Islet of Langerhans (tissue), 1 donor: ENCODE measurements at regions not wholly inside any gene's neighbourhood (a gene's known extent, or its start where the extent isn't known, plus 50 kb on each side); places are given as distances from the start of the nearest gene placed in this dataset.

Experiments used
- FAIRE-seq: peaks from one replicate; lab custom pipeline; 2011; peaks lifted over from hg19 to GRCh38; lab: Jason Lieb, UNC

DNA sequence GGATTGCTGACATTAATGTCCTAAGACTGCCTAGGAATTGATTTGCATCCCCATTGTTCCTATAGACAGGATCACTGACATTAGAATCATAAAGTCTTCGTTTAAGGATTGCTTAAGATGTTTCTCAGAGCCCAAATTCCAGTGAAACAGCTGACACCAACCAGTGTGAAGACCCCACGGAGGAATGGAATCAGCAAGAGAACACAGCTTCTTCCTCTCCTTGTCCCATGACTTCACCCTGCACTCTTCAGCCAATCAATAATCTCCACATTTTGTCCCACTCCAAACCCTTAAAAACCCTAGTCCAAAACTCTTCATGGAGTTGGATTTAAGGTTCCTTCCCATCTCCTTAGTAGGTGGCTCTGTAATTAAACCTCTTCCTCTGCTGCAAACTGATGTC is 157.0 kb upstream of the NDUFV2 start:
- FAIRE-seq, result no peak

DNA sequence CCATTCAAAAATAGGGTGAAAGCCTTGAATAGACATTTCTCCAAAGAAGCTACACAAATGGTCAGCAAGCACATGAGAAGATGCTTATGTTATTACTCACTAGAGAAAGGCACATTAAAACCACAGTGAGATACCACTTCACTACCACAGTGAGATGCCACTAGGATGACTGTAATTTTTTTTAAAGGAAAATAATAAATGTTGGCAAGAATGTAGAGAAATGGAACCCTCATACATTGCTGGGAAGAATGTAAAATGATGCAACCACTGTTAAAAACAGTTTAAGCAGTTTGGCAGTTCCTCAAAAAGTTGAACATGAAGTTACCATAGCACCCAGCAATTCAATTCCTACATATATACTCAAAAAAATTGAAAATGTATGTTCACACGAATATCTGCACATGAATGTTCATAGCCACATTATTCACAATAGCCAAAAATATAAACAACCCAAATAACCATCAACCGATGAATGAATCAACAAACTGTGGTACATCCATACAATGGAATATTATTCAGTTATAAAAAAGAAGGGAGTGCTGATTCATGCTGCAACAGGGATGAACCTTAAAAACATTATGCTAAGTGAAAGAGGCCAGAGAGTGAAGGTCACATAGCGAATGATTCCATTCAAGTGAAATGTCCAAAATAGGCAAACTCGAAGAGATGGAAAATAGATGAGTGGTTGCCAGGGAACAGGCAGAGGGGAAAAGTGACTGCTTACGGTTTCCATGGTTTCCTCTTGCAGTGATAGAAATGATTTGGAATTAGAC is 156.2 kb upstream of the NDUFV2 start:
- no peak for FAIRE-seq

DNA sequence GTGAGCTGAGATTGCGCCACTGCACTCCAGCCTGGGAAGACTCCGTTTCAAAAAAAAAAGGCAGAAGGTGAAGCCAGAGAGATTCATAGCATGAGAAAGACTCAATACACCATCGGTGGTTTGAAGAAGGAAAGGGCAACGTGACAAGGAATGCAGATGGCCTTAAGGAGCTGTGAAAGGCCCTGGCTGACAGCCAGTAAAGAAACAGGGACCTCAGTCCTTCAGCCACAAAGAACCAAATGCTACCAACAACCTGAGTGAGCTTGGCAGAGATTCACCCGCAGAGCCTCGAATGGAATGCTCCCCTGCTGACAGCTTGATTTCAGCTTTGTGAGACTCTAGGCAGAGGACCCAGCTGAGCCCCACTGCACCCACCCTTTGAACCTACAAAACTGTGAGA is 154.9 kb upstream of the NDUFV2 start:
- no peak for FAIRE-seq

DNA sequence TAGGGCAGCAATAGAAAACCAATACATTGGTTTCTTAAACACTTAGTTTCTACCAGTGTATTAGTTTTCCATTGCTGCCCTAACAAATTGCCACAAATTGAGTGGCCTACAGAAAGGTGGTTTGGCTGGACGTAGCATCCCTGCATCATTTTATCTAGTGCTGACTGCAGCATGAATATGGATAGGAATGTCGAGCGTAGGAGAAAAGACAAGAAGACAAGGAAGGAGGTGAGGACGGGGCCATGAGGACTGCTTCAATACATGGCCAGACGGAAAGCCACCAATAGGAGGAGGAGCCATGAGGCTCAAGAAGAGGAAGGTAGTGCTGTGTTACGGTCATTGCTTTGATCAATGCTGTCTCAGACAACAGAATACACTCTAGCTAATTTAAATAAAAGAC is 154.5 kb upstream of the NDUFV2 start:
- no peak for FAIRE-seq

DNA sequence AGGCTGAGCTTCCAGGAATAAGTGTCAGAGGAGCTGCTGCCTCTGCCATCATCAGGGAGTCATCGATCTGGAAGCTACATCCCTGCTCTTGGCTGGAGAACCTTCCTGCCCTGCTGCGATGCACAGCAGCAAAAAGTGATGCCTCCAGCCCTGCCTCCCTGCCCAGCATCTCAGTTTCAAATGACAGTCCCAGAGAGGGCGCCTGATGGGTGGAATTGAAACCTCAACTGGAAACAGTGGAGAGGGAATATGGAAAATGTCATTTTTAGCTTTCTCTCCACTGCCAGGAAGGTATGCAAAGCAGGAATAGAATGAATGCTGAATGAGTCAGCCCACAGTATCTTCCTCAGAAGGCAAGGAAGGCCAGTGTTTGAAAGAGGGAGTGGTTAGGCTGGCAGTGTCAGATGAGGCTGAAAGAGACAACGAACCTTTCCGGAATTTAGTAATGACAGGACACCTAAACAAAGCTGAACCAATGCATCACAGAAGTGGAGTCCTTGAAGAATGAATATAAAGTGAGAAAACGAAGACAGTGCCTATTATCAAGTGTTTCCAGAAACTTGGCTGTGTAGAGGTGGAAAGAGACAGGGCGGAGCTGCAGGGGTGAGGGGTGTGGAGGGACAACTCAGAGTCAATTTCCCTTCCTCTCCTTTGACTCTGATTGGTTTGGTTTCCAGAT is 153.9 kb upstream of the NDUFV2 start:
- no peak for FAIRE-seq

DNA sequence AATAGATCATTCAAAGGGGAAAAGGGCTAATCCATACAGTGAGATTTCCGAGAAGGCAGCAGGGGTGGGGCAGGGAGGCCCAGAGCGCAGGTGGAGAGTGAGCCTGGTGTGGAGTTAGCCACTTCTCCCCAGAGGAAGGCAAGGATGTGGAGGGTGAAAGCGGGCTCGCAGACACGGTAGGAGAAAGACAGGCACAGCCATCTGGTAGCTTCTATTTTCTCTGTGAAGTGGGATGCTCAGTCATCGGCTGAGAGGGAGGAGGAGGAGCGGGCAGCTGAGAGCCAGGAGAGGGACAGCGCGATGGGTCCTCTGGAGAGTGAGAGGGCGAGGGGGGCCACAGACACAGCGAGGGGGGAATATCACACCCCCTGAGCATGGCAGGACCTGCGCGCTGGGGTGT is 153.3 kb upstream of the NDUFV2 start:
- no peak for FAIRE-seq

DNA sequence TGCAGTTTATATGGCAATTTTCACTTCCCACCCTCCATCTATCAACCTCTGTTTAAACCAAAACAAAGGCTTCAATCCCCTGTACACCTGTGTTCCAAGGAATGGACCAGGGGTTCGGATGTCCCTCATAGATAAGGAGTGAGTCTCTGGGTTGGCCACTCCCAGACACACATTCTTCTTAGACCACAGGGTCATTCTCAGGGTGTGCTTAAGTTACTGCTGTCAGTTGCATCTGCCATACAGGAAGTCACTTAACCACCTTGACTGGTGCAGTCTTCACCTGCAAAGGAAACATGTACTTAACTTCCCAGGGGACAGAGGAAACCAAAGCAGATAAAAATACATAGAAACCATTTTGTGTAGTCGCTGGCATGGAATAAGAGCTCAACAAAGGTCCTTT is 151.0 kb upstream of the NDUFV2 start:
- no peak for FAIRE-seq

DNA sequence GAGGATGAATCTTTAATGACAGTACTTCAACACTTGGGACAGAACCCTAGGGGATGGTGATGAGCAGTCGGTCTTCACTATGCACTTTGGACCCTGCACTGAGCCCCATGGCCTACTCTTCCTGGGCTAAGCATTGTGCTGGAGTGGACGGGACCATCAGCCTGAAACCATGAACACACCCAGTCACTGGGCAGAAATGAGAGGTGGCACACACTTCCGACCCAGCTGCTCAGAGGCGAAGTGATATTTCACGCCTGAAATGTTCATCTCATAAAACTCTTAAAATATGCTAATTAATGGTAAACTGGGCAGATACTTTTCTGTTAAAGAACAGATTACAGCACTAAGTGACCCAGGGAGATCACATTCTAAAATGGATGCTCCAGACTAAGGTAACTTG is 150.3 kb upstream of the NDUFV2 start:
- FAIRE-seq, result no peak

DNA sequence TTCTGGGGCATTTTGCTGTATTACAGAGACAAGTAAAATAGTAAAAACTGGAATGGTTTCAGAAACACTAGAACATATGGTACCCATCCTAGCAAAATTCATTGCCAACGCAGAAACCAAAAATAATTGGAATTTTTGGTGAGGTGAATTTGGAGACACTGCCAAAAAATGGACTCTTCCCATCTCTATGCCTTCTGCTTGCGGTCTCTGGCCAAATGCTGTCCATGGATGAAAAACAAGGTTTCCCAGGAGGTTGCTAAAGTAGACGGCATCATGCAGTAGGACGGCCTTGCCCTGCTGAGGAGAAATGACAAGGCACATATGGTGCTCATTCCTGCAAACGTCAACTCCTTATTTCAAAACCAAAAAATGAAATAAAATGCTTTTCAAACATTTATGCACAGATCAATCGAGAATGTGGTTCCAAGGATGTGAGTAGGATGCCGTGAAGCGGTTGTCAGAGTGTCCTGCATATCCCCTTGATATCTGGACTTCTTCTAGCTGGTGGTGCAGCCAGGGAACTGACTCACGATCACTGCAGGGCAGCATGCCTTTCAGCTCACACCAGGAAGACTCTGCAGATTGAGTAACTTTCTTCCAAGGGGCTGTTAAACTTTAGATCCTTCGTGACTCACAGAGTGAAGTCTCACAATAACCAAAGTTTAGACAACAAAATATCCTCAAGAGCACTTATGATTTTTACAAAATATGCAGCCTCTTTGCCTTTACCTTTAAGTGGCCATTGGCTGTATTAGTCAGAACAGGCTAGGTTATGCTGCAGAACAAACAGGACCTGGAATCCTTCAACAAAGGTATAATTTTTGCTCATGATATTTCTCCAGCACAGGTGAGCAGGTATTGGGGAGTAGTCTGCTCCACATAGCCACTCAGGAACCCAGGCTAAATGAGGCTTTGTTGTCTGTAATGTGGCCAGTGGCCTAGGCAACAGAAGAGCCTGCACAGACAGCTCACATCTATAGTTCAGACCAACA is 149.4 kb upstream of the NDUFV2 start:
- no peak for FAIRE-seq

DNA sequence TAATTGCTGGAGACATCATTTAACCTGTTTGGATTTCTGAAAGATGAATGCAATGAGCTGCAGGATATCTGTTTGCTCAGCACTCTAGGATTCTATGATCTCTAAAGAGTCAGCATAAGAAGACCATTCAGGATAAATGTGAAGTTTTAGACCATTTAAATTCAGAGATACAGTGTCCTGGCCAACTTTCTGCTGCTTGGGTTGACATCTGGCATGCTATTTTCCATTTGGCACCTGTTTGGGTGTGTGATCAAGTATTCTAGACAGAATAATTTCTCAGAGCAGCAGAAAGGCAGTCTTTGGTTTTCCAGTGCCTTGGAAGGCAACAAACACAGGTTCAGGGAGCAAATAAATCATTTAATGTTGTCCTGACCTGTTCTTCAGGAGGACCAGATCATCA is 144.8 kb upstream of the NDUFV2 start:
- no peak for FAIRE-seq

DNA sequence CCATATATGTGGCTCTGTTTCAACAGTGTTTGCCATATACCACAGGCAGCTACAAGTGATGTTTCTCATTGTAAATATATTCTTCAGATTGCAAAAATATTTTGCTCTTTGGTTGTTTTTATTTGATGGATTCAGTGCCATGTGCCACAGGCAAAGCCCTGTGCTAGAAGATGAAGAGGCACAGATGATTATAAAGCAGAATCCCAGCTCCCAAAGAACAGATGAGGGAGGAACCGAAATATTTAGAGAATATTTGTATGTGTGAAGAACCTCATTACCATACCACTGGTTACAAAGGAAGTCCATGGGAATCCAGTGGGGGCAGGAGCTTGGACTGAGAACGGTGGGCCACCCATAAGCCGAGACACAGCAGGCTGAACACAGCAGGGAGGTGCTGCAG is 143.8 kb upstream of the NDUFV2 start:
- no peak for FAIRE-seq

DNA sequence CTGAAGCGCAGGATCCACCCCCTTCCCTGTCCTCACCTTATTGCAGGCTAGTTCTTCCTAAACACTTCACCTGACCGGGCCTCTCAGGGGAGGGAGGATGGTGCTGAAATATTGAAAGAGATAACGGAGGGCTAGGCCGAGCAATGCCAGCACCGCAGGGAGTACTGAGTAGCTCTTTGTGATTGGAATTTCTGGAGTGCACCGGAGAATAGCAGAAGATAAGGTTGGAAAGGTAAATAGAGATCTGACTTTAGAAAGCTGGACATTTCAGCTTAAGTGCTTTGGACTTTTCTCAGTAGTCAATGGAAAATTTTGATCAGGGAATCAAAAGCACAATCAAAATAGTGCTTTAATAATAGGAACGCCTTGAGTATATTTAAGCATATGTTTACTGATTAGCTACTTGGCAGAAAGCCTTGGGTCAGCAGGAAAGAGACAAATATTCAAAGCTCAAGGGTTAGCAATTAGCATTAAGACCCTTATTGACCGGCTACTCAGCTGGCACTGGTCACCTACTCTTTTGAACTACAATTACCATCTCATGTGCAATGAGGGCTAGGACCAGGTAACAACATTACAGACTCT is 142.9 kb upstream of the NDUFV2 start:
- no peak for FAIRE-seq

DNA sequence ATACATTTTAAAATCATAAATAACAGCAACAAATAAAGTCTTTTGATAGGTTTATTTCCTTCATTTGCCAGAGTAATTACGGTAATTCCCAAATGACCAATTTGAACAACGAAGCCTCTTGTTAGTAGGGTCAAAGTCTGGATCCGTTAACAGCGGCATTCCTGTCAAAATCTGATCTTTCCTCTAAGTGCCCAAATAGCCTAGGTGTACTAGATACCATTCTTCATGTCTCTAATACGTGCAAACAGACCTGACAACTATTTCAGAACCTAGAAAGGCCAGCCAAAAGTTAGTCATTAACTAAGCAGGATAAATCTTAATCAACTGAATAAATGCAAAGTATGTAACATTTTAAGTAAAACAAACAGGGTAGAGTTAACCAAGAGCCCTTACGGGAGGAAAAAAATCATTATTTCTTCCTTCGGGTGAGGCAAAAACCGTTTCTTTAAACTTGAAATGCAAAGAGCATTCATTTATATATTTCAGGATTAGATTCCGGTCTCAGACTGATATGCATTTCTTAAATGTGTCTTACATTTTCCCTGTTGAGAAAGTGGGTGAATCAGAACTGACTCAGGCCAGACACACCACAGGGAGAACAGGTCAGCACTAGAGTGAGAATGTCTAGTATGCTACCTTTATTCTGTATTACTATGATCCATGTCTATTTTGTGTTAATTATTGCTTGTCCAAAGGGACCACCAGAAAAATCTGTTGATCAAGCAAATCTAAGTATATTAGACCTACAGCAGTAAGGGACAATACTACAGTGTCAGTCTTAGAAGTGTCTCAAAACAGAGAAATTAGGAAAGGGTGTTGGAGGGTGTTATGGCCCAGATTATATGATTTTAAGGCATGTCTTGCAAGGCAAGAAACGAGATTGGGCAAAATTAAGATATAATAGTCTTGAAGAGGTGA is 141.5 kb upstream of the NDUFV2 start:
- peak; percentile 89 for FAIRE-seq

DNA sequence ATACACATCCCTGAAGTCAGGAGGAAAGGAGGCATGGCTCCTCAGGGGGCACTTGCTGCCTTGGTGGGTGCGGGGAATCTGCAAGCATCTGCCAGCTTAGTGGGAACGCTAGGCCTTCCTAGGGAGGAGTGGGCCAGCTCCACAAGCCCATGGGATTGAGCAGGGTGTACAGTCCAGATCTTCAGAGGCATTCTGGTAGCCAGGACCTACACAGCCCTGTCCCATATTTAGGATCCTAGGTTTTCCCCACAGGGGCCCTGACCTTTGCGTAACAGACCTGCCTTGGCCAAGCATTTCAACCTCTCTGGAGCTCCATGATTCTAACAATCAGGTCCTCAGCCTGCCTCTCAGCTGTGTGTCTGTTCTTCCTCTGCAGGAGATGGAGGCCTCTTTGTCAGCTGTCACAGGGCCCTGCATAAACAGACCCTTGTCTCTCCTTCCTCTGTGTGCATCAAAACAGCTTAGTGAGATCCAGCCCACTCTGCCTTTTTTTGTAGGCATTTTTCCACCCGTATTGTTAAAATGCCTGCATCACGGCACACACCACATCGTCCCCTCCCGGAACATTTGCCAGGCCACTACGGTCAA is 140.2 kb upstream of the NDUFV2 start:
- FAIRE-seq, result no peak

DNA sequence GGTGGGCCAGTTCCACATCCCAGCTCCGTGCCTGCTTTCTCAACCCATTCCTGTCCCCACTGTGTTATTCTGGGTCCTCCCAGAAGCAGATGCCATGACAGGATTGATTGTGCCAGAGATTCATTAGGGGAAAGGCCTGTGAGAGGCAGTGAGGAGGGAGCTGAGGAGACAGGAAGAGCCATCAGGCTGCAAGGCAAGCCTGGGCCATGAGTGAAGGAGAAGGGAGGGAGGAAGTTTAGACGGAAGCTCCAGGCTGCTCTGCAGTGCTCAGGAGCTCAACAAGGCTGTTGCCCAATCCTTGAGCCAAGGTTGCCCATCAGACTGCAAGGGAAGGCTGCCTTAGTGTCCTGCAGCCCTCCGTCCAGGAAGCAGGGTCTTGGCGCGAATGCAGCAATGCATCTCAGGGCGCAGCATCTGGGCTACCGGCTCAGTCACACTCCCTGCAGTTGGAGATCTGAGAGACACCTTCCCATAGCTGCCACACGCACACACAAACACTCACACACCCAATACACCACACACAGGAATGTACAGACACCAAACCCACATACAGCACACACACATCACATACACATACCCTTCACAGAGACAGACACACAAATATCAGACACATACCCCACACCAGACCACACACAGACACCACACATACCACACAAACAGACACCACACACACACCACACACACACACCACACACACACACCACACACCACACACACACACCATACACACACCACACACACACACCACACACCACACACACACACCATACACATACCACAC is 139.5 kb upstream of the NDUFV2 start:
- no peak for FAIRE-seq

DNA sequence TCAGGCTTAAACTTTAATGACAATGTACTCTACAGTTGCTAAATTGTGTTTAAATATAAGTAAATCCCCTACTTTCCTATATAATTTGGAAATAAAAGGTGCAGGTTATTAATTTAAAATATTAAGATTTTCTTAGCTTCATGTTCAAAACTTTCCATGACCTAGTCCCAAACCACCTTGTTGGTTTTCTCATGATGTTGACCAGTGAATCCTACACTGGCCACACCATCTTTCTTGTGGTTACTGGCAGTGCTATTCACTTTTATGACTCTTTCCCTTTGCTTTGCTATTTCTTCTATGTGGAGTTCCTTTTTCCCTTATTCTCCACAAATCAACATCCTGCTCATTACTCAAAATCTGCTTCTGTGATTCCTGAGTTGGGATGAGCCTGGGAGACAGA is 138.6 kb upstream of the NDUFV2 start:
- FAIRE-seq, result no peak

DNA sequence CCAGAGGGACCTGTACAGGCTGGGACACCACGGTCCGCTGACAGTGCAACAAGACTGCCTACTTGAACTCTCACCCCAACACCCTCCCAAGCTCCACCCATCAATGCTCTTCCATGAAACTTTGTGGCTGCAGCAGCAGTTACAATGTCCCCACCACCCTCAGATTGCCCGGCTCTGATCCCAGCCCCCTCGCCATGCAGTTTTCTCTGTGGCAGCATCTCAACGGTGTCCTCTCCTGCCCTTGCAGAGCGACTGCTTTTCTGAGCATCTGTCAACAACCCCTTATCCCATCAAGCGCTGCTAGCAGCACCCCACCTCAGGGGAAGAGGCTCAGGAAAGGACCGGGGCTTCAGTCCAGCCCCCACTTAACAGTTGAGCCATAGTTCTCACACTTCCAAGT is 137.1 kb upstream of the NDUFV2 start:
- no peak for FAIRE-seq

DNA sequence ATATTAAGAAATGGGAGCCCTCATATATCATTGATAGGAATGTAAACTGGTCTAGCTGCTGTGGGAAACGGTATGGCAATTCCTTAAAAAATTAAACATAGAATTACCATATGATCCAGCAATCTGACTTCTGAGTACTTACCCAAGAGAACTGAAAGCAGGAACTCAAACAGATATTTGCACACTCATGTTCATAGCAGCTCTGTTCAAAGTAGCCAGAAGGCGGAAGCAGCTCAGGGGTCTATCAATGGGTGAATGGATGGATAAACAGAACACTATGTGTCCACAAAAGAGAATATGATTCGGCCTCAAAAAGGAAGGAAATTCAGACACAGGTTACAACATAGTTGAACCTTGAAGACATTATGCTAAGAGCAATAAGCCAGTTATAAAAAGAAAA is 135.7 kb upstream of the NDUFV2 start:
- no peak for FAIRE-seq

DNA sequence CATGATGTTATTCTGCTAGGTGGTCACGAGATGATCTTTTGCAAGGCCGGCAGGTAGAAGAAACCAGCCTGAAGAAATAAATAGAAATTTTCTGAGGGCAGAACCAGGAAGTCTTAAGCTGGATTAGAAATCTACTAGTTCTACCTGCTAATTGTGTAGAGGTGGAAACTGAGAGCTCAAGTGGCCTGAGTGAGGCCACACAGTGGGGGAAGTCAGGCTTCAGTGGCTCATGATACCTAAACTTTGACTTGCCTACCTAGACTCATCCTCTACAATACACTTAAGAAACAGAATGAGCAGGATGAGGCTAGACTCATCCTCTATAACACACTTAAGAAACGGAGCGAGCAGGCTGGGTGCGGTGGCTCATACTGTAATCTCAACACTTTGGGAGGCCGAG is 134.9 kb upstream of the NDUFV2 start:
- FAIRE-seq, result no peak
